GM13976 (cell line): ENCODE measurements at regions not wholly inside any gene's neighbourhood (a gene's known extent, or its start where the extent isn't known, plus 50 kb on each side); places are given as distances from the start of the nearest gene placed in this dataset.

ENCODE experiments used
- DNase-seq: peaks from one replicate; pipeline ENCODE4 v3.0.0; 2012; ENCODE audit warnings: low spot score
- CTCF ChIP-seq: IDR thresholded peaks from 2 replicates; pipeline ENCODE4 v1.5.1; 2012; ENCODE audit warnings: borderline replicate concordance, mild to moderate bottlenecking; ENCODE audit not compliant: insufficient read depth; ENCODE audit errors: extremely low read depth, missing control alignments, control extremely low read depth
- in situ Hi-C: fragments of 300-500 bp; cut with MboI; formaldehyde crosslinking; loops from one replicate; pipeline ENCODE4 v1.12.0; 2022; ENCODE audit warnings: low sequenced_read_pairs, mixed read lengths, inconsistent platforms; ENCODE audit not compliant: unreplicated experiment

- no peak for DNase-seq
- no peak for TF ChIP-seq CTCF
- in situ Hi-C loops, result no loop called here
Measured at GRCh38 chr19:28882818-28883217, 330.1 kb downstream of the UQCRFS1 start.

GRCh38 chr19:28881616-28882015, 331.3 kb downstream of the UQCRFS1 start:
- in situ Hi-C loops, result no loop called here
- DNase-seq, result no peak
- TF ChIP-seq CTCF, result no peak

- in situ Hi-C loops, result no loop called here
- no peak for TF ChIP-seq CTCF
Measured at GRCh38 chr19:28880735-28881401, 332.1 kb downstream of the UQCRFS1 start.

GRCh38 chr19:28878862-28879566, 333.9 kb downstream of the UQCRFS1 start:
- in situ Hi-C loops, result no loop called here
- peak; percentile 56 for DNase-seq
- TF ChIP-seq CTCF, result peak; percentile 13

More at GRCh38 chr19:28880735-28881401, 332.1 kb downstream of the UQCRFS1 start:
- no peak for DNase-seq

- in situ Hi-C loops, result no loop called here
- DNase-seq, result no peak
- no peak for TF ChIP-seq CTCF
Measured at GRCh38 chr19:28876609-28877123, 336.3 kb downstream of the UQCRFS1 start.

- in situ Hi-C loops, result no loop called here
- no peak for TF ChIP-seq CTCF
- DNase-seq, result no peak
Measured at GRCh38 chr19:28874742-28875141, 338.2 kb downstream of the UQCRFS1 start.
